MCF 10A (cell line): ENCODE measurements at regions not wholly inside any gene's neighbourhood (a gene's known extent, or its start where the extent isn't known, plus 50 kb on each side); places are given as distances from the start of the nearest gene placed in this dataset.

Source experiments
- BruUV-seq: library from RNA; stranded (reverse); fragments of 400-500 nt; replicated peaks from 2 replicates; lab custom pipeline; 2021; lab: Mats Ljungman, UMichigan
- CTCF ChIA-PET: fragments of 300-600 bp; sonication (Branson Sonifier 250); formaldehyde crosslinking; extraction: SDS; loops from one replicate; lab custom pipeline; 2021; ENCODE audit warnings: antibody characterized with exemption, inconsistent platforms; lab: Yijun Ruan, JAX
- POLR2A ChIA-PET: fragments of 300-600, 350-650 bp; sonication (Branson Sonifier 250); formaldehyde crosslinking; extraction: SDS; loops from one replicate; lab custom pipeline; 2020; ENCODE audit warnings: antibody characterized with exemption, inconsistent platforms; lab: Yijun Ruan, JAX
- DNase-seq: peaks from one replicate; pipeline ENCODE4 v3.0.0-alpha.2; 2018; ENCODE audit not compliant: unreplicated experiment
- H3K27ac Mint-ChIP-seq: one replicate; pipeline ENCODE4 v1.8.0; 2022; ENCODE audit warnings: mild to moderate bottlenecking, low read depth, mixed read lengths; ENCODE audit not compliant: unreplicated experiment
- H3K27me3 Mint-ChIP-seq: one replicate; pipeline ENCODE4 v1.8.0; 2022; ENCODE audit warnings: mixed read lengths; ENCODE audit not compliant: insufficient read depth, unreplicated experiment
- H3K36me3 Mint-ChIP-seq: one replicate; pipeline ENCODE4 v1.8.0; 2022; ENCODE audit warnings: mild to moderate bottlenecking, moderate library complexity, mixed read lengths; ENCODE audit not compliant: insufficient read depth, unreplicated experiment
- H3K4me1 Mint-ChIP-seq: one replicate; pipeline ENCODE4 v1.8.0; 2022; ENCODE audit warnings: mixed read lengths; ENCODE audit not compliant: insufficient read depth, unreplicated experiment
- H3K4me3 Mint-ChIP-seq: one replicate; pipeline ENCODE4 v1.8.0; 2022; ENCODE audit warnings: mild to moderate bottlenecking, moderate library complexity, mixed read lengths; ENCODE audit not compliant: unreplicated experiment
- H3K9me3 Mint-ChIP-seq: one replicate; pipeline ENCODE4 v1.8.0; 2022; ENCODE audit warnings: mixed read lengths; ENCODE audit not compliant: unreplicated experiment
- intact Hi-C: fragments of 100-400 bp; cut with micrococcal nuclease; formaldehyde crosslinking; loops from 2 replicates; pipeline ENCODE4 v1.14.1; 2022
- TF ChIP-seq, protein P1 (sequence below): fragments of 200-600 bp; IDR thresholded peaks from one replicate; pipeline ENCODE4 v1.8.0; 2022; ENCODE audit warnings: antibody characterized with exemption, mild to moderate bottlenecking; ENCODE audit not compliant: unreplicated experiment

- H3K36me3 Mint-ChIP-seq: no peaks in the 10 kb centered on the region
- ChIA-PET CTCF (no interaction called here), POLR2A (interaction anchor here (0.7 kb wide), 1 partner anchor 627 kb away, joined by 3 read pairs; no protein-coding TSS in a partner anchor)
- no peak overlapping the region for H3K4me3 Mint-ChIP-seq
- no peak for DNase-seq
- TF ChIP-seq, protein P1, sequence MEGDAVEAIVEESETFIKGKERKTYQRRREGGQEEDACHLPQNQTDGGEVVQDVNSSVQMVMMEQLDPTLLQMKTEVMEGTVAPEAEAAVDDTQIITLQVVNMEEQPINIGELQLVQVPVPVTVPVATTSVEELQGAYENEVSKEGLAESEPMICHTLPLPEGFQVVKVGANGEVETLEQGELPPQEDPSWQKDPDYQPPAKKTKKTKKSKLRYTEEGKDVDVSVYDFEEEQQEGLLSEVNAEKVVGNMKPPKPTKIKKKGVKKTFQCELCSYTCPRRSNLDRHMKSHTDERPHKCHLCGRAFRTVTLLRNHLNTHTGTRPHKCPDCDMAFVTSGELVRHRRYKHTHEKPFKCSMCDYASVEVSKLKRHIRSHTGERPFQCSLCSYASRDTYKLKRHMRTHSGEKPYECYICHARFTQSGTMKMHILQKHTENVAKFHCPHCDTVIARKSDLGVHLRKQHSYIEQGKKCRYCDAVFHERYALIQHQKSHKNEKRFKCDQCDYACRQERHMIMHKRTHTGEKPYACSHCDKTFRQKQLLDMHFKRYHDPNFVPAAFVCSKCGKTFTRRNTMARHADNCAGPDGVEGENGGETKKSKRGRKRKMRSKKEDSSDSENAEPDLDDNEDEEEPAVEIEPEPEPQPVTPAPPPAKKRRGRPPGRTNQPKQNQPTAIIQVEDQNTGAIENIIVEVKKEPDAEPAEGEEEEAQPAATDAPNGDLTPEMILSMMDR: no peak
- peaks cover 6% of the 10 kb centered on the region for H3K4me1 Mint-ChIP-seq
- H3K9me3 Mint-ChIP-seq: no peaks in the 10 kb centered on the region
- no peak overlapping the region for H3K27ac Mint-ChIP-seq
- BruUV-seq: no TSS peak
- H3K27me3 Mint-ChIP-seq: peaks cover 7% of the 10 kb centered on the region
- intact Hi-C loops: no loop called here
Observed at GRCh38 chr6:142685852-142686506, 259.0 kb downstream of the HIVEP2 start.

- no peak overlapping the region for H3K27ac Mint-ChIP-seq
- BruUV-seq: no TSS peak
- peaks cover 6% of the 10 kb centered on the region for H3K4me1 Mint-ChIP-seq
- H3K4me3 Mint-ChIP-seq: no peak overlapping the region
- intact Hi-C loops: no loop called here
- CTCF ChIA-PET: no interaction called here
- no peak for DNase-seq
- H3K27me3 Mint-ChIP-seq: peaks cover 2% of the 10 kb centered on the region
- H3K36me3 Mint-ChIP-seq: no peaks in the 10 kb centered on the region
- no peaks in the 10 kb centered on the region for H3K9me3 Mint-ChIP-seq
- POLR2A ChIA-PET: interaction anchor here (0.7 kb wide), 1 partner anchor 627 kb away, joined by 3 read pairs; no protein-coding TSS in a partner anchor
- TF ChIP-seq, protein P1: no peak
Observed at GRCh38 chr6:142686507-142686887, 258.5 kb downstream of the HIVEP2 start.

DNA sequence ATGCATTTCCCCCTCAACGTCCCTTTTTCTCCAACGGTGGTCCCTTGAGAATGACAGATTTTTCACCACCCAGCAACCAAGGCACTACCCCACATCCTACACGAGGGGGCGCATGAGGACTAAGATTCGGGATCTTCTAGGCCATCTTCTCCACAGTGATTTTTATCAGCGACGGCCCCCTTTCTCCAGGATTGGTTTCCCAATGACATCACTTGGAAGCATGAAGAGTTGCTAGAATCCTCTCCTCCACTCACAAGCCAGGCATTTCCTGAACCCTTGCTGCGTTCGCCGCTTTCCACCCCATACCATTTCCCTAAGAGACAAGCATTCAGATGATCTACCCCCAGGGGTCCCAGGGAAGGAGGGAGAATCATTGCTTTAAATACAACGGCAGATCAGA, 252.0 kb downstream of the HIVEP2 start:
- intact Hi-C loops: loop anchor here (1.0 to 10.0 kb wide), 11 partner anchors 126 to 809 kb away; no protein-coding TSS in a partner anchor

DNA sequence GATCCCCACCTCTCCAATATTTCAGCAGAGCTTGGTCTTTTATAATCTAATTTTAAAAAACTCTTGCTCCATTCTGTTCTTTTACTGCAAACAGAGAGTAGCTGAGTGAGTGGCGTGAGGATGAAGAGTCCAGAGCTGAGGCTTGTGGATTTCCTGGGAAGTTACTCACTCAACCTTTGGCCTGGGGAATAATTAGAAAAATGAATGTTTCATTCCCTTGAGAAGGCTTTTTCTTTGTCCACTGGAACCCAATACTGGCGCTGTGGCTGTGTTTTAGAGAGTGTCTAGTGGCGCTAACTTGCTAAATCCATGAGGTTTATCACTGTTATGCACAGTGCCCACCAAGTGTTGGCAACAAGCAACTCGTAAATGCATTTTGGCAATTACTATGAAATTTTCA, 251.5 kb downstream of the HIVEP2 start:
- TF ChIP-seq, protein P1: no peak
- Mint-ChIP-seq H3K27me3 (no peaks in the 10 kb centered on the region), H3K27ac (no peak overlapping the region), H3K4me3 (no peak overlapping the region), H3K9me3 (no peaks in the 10 kb centered on the region), H3K4me1 (peaks cover 43% of the 10 kb centered on the region), H3K36me3 (no peaks in the 10 kb centered on the region)
- no TSS peak for BruUV-seq
- intact Hi-C loops: loop anchor here (1.0 to 10.0 kb wide), 11 partner anchors 127 to 809 kb away; no protein-coding TSS in a partner anchor
- DNase-seq: no peak
- POLR2A ChIA-PET: no interaction called here
- CTCF ChIA-PET: interaction anchor here (0.6 to 2.7 kb wide), 17 partner anchors 13 to 812 kb away, joined by 3 to 11 read pairs (median 3); no protein-coding TSS in a partner anchor

More for the DNA sequence above, 252.0 kb downstream of the HIVEP2 start:
- BruUV-seq: no TSS peak
- Mint-ChIP-seq H3K9me3 (no peaks in the 10 kb centered on the region), H3K27ac (no peak overlapping the region), H3K27me3 (no peaks in the 10 kb centered on the region), H3K4me3 (no peak overlapping the region), H3K36me3 (no peaks in the 10 kb centered on the region), H3K4me1 (peaks cover 43% of the 10 kb centered on the region)
- DNase-seq: peak; percentile 82
- CTCF ChIA-PET: interaction anchor here (0.6 to 2.7 kb wide), 41 partner anchors 9 to 1320 kb away, joined by 3 to 13 read pairs (median 4); no protein-coding TSS in a partner anchor
- TF ChIP-seq, protein P1: peak; percentile 85
- POLR2A ChIA-PET: interaction anchor here (1.2 kb wide), 1 partner anchor 734 kb away, joined by 5 read pairs; no protein-coding TSS in a partner anchor
